HepG2 (cell line): ENCODE measurements at regions not wholly inside any gene's neighbourhood (a gene's known extent, or its start where the extent isn't known, plus 50 kb on each side); places are given as distances from the start of the nearest gene placed in this dataset.

Experiments
- ARID2 ChIP-seq: sonication (generic); formaldehyde crosslinking; IDR thresholded peaks from 2 replicates; pipeline ENCODE4 v1.8.1; 2022; ENCODE audit warnings: mild to moderate bottlenecking, missing genetic modification reagents, borderline replicate concordance
- ATF7 ChIP-seq, 2 experiments: fragments of 450-650 bp in 1 of 2; sonication (generic) in 1 of 2; formaldehyde crosslinking in 1 of 2; IDR thresholded peaks; 2 replicates each; pipeline versions ENCODE4 v1.4.0 to v1.6.1; 2016 to 2020; ENCODE audit warnings: antibody characterized with exemption in 1 of 2, mild to moderate bottlenecking in 1 of 2, missing genetic modification reagents in 1 of 2
- RFX5 ChIP-seq: IDR thresholded peaks from 2 replicates; pipeline ENCODE4 v1.6.1; 2011; ENCODE audit warnings: low read depth, low read length, improper control_type of control experiment
- RNF2 ChIP-seq: fragments of 450-650 bp; conservative IDR thresholded peaks from 2 replicates; pipeline ENCODE4 v1.6.1; 2016; ENCODE audit warnings: low read depth

DNA sequence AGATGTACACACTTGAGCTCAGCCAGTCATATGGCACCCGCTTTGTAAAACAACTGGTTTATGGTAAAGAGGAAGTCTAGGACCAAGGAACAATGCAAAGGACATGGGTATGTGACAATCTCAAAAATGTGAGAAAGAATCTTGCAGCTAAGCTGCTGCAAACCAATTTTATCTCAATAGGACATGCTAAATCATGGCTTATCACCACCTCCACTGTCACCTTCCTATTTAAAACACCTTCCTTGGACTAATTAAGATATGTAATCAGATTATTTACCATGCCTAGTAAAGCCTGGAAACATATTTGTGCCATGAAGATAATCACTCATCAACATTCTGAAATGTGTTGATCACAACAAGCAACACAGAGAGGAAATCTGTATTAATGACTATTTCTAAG lies 622.7 kb downstream of the CDH11 start:
- TF ChIP-seq RFX5, result no peak
- no peak for TF ChIP-seq ARID2 (CRISPR knock-in tag)
- TF ChIP-seq RNF2, result no peak
- no peak for TF ChIP-seq ATF7 (IDR thresholded peaks at IDR 0.05)
- no peak for TF ChIP-seq ATF7 (CRISPR knock-in tag; IDR thresholded peaks at IDR 0.05)
